Brain pericyte (primary cell): ENCODE measurements at regions not wholly inside any gene's neighbourhood (a gene's known extent, or its start where the extent isn't known, plus 50 kb on each side); places are given as distances from the start of the nearest gene placed in this dataset.
"Not testable (repeated sequence)": the region's sequence is repeated elsewhere in the genome, so short reads cannot be mapped to it uniquely, and the experiment has no call there.

ENCODE experiments used
- DNase-seq: peaks from one replicate; pipeline ENCODE4 v3.0.0-alpha.2; 2012; ENCODE audit warnings: low read depth, low spot score

DNA sequence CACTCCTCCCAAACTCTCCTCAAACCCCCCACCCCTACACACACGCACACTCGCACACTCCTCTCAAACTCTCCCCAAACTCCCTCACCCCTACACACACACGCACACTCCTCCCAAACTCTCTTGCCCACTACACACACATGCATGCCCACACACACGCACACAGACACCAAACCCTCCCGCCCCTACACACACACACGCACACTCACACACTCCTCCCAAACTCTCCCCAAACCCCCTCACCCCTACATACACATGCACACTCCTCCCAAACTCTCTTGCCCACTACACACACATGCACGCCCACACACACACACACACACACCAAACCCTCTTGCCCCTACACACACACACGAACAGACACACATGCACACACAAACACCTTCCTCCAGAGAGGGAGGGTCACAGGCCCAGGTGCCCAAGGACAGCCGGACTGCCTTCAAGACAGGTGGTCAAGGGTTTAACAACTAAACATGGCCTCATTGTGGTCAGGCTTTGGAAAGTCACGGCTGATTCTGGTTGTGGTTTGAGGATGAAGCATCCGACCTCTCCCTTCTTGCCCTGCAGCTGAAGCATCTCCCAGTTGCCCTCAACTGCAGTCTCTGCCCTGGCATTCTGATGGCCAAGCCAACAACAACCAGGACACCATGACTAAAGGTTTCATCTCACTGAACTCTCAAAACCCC lies 72.3 kb upstream of the SNTG2 start:
- no peak for DNase-seq

DNA sequence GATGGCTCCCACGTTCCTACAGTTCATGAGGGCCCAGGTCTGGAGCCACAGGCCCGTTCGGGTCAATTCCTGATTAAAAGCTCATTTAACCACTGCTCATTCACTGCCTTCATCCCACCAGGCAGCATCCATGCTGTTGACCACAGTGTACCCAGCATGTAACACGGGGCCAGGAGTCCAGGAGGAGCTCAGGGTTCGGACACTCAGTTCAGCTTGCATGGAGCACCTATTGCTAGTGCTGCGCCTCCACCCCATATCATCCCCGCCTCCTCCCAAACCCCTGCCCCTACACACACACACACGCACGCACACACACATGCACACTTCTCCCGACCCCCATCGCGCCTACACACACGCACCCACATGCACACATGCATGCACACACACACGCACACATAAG lies 72.9 kb upstream of the SNTG2 start:
- no peak for DNase-seq

DNA sequence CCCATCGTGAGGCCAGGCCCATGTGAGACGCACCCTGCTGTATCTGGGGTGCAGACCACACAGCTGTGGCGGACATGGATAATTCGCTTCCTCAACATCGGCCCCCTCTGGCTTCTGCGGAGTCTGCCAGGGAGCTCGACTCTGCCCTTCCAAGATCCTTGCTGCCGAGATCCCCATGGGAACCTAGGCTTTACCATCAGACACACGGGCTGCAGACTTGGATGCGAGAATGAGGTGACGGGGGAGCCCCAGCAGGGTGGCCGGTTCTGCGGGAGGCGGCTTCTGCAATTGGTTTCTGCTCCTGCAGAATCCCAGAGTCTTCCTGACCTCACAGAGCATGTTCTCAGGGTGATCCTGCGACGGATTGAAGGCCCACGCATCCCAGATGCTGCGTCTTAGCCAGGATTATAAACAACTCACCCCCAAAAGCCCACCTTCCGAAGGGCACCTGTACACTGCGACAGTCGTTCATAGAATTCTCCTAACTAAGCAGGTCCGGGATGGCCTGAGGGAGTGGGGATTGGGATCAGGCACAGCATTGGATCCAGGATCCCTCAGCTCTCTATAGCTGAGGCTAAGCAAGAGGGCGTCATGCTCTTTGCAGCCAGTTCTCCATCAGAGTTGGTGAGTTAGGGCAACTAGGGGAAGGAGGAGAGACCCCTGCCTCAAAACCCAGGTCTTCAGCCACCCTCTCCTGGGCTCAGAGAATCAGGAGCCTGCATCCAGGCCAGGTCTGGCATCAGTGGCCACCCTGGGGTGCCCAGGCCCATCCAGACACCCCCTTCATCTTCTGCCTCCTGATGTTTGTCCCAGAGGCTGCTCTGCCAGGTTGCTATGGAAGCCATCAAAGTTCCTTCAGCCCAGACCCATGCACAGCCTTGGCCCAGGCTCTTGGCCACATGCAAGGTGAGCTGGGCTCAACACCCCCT lies 74.7 kb upstream of the SNTG2 start:
- no peak for DNase-seq

DNA sequence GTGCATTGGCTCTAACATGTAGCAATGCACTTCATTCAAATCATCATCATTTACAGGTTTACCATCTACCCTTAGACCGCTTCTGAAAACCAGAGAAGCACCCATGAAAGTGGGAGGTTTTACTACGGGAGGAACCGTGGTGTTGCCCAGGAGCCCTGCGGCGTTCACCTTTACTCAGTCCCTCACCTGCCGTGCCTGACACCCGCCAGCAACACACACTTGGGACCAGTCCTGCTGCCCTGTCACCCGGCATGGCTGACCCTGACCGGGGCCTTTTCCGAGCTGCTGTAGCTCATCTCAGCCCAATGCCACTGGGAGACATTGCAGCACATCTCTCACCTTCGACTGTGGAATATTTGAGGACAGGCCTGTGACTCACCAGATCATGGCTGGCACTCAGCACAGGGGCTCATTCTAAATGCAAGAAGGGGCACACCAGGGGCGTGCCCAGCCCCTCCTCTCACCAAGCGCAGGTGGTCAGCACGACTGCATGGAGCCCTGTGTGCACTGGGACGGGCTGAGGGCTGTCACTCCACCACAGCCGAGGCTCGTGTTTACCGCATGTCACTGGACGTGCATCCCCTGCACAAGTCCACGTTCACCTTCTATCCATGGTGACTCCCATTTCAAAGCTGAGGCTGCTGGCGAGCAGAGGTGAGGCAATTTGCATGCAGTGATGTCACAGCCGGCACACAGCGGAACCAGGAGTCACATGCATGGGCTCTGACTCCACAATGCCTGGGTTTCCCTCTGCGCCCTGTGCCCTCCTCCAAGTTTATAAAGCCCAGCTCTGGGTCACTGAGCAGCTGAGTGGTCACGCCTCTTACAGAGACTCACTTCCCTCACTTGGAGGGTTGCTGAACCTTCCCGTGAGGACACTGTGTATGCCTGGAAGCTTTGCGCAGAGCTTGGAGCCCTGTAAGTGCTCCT lies 76.7 kb upstream of the SNTG2 start:
- no peak for DNase-seq

DNA sequence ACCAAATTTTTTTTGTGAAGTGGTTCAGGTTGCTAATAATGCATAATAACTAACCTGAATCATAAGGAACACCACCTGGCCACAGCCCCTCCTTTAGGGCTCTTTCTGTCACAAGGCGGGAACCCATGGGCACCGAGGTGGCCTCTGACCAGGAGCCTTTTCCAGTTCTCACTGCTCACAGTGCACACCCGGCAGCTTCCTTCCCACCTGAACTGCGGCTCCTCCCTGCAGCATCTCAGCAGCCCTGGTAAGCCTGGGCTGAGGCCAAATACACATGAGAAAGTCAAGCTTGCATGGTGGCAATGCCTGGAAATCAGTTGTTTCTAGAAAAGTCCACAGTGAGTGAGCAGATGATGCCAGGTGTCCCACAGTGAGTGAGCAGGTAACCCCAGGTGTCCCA lies 77.6 kb upstream of the SNTG2 start:
- DNase-seq = no peak

DNA sequence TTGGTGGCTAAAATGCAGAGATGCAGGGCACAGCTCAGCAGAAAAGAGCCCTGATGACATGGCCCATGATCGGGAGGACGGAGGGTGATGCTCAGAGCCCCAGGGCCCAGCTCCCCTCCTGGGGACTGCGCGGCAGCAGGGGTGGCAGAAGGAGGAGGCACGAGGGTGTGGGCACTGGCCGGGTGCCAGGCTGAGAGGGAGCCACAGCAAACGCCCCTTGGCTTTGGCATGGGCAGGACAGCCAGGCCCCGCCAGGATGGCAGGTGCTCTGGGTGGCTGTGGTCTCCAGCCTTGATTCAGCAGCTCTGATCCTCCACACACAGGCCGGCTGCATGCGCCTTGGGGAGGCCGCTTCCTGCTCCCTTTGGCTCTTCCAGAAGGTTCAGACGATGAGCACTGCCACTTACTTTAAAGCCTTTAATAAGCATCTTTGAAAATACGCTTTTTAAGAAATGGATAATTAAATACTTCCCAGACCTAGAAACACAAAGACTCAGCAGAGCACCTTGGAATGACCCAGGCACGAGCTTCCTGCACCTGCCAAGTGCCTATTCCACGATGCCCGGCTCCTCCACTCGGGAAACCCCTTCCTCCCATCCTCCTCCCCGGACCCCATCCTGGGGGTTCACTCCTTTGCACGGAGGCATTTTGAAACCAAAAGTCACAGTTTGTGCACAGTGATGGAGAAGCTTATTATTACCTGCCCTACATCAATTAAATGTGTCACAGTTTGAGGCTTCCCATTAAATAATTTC lies 78.5 kb upstream of the SNTG2 start:
- no peak for DNase-seq

DNA sequence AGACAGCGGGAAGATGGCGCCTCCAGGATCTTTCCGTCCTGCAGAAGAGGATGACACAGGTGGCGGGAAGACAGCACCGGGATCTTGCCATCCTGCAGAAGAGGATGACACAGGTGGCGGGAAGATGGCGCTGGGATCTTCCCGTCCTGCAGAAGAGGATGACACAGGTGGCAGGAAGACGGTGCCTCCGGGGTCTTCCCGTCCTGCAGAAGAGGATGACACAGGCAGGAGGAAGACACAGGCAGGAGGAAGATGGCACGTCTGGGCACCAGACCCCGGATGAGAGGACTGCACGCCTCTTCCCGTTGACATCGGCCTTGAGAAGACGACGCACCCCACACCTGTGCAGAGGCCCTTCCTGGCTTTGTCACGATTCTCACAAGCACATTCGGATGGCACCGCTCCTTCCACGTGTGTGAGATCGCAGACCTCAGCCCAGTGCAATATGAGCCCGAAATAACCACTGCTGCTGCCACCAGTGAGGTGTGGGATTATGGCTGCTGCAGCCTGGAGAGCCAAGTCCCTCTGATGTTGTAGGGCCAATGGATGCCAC lies 79.4 kb upstream of the SNTG2 start:
- DNase-seq = no peak

DNA sequence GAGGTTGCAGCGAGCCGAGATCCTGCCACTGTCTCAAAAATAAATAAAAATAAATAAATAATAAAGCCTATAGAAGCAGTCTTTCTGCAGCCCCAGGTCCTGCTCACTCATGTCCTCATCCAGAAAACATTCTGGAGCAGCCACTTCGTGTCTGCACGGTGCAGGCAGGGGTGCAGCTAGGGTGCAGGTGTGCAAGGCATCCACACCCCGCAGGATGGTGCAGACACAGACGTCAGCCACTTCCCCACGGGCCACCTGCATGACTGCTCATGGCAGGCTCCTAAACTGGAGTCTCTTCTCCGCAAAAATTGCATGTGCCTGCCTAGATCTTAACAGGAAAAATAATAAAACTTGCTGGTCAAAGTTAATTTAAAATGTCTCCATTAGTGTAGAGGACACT lies 80.2 kb upstream of the SNTG2 start:
- no peak for DNase-seq

DNA sequence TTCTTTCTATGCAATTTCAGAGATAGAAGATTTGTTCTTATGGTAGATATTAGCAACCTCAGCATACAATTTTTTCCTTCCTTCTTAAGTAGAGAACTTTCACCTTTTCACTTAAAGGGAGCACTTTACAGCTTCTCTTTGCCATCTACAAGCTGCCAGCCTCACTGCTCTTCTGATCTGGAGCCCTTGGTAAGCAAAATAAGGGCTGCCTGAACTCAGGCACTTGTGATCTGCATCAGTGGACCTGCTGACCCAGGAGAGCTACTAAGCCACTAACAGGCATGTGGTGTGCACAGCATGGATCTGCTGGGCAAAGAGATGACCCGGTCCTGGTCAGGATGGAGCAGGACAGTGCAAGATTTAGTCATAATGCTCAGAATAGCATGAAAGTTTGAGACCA lies 80.8 kb upstream of the SNTG2 start:
- no peak for DNase-seq

DNA sequence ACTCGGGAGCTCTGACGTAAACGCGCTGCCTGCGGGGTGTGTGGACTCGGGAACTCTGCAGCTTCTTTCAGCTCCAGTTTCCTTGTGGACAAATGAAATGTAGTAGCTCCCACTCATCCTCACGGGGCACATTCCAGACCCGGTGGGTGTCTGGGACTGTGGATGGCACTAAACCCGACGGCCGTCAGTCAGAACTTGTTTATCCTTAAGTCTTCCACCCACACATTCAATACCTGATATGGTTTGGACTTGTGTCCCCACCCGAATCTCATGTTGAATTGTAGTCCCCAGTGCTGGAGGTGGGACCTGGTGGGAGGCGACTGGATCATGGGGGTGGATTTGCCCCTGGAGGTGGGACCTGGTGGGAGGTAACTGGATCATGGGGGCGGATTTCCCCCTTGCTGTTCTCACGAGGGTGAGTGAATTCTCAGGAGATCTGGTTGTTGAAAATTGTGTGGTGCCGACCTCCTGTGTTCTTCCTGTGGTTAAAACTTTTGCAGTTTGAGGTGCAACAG lies 81.2 kb upstream of the SNTG2 start:
- DNase-seq = no peak

DNA sequence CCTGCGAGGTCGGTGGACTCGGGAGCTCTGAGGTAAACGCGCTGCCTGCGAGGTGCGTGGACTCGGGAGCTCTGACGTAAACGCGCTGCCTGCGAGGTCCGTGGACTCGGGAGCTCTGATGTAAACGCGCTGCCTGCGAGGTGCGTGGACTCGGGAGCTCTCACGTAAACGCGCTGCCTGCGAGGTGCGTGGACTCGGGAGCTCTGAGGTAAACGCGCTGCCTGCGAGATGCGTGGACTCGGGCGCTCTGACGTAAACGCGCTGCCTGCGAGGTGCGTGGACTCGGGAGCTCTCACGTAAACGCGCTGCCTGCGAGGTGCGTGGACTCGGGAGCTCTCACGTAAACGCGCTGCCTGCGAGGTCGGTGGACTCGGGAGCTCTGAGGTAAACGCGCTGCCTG lies 81.8 kb upstream of the SNTG2 start:
- not testable (repeated sequence) for DNase-seq

DNA sequence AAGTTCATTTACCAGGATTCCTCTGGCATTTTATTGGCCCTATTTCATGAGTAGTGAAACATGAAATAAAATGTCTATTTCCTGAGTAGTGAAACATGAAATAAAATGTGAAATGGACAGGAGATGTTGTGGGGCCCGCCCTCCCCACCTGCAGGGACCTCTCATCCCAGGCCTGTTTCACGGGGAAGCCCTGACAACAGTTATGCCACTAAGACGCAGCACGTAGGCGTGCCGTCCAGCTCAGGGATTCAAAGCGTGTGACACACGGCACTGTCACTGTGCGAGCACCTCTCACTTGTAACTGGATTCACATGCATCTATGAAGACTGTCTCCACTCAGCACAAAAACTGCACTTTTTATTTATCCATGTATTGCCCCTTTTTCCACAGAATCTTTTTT lies 83.4 kb upstream of the SNTG2 start:
- DNase-seq = no peak

DNA sequence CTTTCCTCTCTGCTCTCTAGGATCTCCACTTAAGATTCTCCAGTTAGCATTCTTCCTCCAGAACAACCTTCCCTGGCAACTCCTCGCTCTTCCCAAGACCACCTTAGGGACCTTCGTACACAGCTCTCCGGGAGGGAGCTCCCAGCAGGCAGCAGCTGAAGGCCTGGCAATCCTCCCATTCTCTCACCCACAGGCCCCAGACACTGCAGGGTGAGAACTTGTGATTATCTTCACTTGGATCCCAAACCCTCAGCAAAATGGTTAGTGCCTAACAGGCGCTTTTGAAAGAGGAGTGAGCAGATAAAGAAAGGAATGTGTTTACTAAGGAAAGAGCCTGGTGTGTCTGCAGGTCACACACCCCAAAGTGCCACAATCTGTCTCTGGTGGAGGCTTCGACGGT lies 83.8 kb upstream of the SNTG2 start:
- DNase-seq = no peak

DNA sequence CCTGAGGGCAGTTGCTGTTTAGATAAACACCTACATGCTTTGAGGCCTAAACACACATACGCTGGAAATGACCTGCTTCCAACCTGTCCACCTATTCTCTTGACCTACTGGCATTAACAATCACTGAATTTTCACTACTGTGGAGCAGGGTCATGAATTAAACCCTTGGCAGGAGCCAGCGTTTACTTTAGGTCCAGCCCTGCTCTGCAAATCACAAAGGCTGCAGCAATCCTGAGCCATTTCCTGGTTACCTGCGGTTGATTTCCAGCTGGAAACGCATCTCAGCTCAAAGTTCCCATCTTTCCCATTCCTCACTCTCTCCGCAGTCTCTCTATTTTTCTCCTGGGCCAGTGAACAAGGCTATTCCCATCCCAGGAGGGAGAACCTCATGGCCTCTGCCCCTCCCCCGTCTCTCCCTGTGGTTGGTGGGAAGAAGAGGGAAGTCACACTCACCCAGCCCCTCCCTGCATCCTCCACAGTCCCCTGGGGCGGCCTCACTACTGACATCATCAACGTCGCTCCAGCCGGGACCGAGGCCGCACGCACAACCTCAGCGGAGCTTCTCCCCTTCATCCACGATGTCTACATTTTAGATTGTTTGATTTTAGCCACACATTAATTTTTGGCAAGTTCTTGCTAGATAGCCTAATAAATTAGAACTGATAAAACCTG lies 84.5 kb upstream of the SNTG2 start:
- no peak for DNase-seq

DNA sequence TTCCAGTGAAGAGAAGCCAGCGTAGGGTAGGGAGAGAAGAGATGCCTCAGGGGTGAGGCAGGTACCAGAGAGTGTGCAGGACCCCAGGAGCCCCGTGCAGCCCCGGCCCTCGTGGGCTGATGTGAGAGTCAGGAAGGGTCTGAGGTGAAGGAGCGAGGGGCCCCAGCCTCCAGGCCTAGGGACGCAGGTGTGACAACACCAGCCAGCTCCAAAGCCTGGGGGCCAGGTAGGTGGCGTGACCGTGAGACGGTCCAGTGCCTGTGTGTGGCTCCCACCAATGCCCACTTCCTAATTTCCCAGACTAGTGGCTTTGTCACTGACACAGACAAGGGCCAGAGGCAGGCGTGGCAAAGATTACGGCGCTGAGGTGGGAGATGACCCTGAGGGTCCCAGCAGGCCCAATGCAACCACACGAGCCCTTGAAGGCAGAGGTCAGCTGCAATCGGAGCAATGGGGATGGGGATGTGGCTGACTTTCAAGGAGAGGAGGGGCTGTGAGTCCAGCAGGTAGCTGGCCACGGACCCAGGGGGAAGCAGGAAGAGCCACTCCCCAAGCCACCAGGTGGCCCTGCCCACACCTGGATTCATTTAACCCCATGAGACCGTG lies 86.0 kb upstream of the SNTG2 start:
- no peak for DNase-seq

DNA sequence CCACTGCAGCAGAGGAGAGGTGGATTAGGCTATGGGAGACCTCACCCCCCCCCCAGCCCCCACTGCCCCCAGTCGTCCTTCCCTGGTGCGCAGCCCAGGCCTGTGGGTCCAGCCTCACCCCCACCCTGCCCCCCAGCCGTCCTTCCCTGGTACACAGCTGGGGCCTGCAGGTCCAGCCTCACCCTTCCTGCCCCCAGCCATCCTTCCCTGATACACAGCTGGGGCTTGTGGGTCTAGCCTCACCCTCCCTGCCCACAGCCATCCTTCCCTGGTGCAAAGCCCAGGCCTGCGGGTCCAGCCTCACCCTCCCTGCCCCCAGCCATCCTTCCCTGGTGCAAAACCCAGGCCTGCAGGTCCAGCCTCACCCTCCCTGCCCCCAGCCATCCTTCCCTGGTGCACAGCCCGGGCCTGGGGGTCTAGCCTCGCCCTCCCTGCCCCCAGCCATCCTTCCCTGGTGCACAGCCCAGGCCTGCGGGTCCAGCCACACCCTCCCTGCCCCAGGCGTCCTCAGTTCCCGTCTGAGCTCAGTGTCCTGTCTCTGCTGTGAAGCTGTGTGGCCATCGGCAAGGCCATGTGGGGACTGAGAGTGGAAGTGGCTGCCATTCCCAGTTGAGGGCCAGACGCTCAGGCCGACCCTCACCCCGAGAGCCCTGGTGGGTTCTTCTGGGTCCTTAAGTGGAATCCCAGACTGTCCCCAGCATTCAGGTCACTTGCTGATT lies 86.8 kb upstream of the SNTG2 start:
- no peak for DNase-seq

DNA sequence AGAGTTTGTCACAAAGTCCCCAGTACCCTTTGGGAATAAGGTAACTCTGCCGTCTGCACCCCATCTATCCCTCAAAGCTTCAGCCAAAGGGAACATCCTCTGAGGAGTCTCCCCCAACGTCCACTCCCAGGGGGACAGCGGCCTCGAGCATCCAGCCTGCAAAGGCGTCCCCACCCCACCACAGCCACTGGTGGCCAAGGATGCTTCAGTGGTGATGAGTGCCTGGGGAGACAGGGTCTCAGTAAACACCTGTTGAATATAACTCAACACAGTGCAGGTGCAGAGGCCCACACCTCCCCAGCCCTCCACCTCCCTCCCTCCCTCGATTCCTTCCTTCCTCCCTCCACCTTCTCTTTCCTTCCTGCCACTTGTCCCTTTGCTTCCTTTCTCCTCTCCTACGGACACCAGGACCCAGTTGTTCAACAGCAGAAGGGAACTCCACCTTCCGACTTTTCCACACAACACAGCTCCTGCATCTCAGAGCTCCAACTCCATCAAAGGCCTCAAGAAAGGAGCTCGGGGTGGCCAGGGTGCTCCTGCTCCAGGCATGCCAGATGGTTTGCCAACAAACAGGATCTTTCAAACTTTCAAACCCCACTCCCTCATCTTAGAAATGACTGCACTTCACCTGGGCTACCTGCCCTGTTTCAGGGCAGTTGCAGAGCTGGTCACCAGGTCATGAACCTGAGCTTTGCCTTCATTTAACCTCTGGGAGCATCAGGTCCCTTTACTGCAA lies 87.8 kb upstream of the SNTG2 start:
- no peak for DNase-seq

DNA sequence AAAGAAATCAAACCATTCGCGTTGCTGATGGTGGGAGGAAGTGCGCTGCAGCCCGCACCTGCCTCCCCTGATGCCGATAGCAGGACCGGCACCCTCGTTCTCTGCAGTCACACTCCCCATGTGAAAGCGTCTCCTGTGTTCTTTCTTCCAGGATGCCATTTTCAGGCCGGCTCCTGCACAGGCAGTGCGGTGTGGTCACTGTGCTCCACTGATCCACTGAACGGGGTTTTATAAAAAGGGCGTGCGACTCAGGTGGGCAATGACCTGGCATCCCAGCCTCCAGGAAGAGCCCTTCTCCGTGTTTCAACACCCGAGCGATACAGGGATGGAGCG lies 88.3 kb upstream of the SNTG2 start:
- DNase-seq = no peak
